NCI-H345 treated with DMSO at 0.1 percent for 48 hours (cell line): ENCODE measurements at regions not wholly inside any gene's neighbourhood (a gene's known extent, or its start where the extent isn't known, plus 50 kb on each side); places are given as distances from the start of the nearest gene placed in this dataset.
"Not testable (repeated sequence)": the region's sequence is repeated elsewhere in the genome, so short reads cannot be mapped to it uniquely, and the experiment has no call there.

Source experiments
- DNase-seq: peaks from one replicate; lab custom pipeline; 2025; ENCODE audit not compliant: unreplicated experiment; lab: John Stamatoyannopoulos, UW

- not testable (repeated sequence) for DNase-seq
Observed at GRCh38 chr12:9543341-9543740, 64.4 kb downstream of the KLRB1 start.

DNA sequence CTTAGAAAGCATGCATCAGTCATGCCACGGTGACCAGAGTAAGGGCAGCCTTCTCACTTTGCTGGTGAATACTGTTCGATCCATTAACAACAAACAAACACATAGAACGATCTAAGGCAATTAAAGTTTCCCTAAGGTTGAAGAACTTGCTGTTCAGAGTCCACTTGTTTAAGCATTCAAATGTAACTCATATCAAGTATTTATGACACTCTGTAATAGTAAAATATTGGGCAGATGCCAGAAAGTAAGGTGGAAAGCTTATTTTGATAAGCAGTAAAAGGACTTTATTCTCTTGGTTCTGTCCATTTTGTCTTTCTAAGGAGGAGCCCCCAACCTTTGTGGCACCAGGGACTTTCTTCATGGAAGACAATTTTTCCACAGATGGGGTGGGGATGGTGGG, 64.9 kb downstream of the KLRB1 start:
- not testable (repeated sequence) for DNase-seq

DNA sequence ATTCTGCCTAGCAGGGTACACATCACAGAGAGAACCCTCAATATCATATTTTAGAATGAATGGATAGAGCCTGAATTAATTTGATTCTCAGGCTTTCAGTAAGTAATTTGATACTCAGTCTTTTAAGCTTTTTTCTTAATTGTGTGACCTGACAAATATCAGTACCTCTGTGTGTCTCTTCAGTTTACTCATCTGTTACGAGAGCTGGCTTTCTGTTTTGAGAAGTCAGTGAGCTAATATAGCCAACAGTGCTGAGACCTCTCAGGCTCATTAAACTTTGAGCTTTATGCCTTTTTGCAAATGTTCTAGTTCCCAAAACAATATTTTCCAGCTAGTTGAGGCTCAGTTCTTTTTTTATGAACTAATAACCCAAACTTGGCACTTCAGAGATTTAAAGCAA, 91.8 kb downstream of the KLRB1 start:
- not testable (repeated sequence) for DNase-seq

DNA sequence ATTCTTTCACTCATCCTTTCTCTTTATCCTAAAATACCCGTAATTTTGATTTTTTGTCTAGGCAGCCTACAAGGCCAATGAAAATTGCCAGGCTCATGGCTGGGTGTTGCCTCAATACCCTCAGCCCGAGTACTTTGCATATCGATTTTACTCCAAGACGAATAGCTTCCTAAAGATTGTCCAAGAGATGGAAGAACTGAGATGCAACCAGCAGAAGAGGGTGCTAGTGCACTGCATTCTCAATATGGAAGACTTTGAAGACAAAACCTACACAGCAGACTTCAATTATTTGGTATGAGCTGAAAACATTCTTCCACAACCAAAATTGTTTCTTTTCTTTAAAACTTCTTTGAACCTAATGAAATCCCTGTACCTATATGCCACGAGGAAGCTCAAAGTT, 95.0 kb downstream of the KLRB1 start:
- DNase-seq, result not testable (repeated sequence)

GRCh38 chr12:9510392-9511011, 97.2 kb downstream of the KLRB1 start:
- DNase-seq, result not testable (repeated sequence)

- DNase-seq, result no peak
Observed at GRCh38 chr12:9509464-9510161, 98.1 kb downstream of the KLRB1 start.

GRCh38 chr12:9506746-9507145, 101.0 kb downstream of the KLRB1 start:
- DNase-seq, result no peak

DNA sequence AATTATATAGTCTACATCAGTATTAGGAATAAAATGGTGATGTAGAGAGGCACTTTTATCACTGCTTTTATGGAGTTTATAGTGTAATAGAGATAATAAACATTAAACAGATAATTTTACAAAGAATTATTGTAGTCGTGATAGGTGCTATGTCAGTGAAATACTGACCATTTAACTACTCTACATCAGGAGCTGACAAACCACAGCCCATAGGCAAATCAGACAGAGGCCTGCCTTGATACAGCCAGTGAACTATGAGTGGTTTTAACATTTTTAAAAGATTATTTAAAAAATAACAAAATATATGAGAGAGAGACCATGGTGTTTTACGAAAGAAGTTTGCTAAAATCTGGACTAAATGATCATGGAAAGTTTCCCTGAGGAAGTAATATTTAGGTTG, 104.3 kb downstream of the KLRB1 start:
- DNase-seq, result not testable (repeated sequence)

DNA sequence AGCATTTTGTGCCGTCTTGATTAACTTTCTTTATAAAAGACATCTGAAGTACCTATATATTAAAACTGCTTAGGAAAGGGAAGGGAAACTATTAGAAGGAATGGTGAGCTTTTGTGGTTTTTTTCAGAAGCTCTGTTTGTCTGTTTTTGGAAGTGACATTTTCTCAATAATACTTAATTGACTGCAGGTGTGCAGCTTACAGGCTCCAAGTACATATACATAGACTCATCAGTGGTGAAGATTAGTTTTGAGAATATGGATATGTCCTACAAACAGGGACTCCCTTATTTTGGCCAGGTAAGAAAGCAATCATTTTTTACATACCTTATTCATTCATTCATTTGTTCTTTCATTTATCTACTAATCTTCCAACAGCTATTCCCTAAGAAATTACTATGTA, 104.9 kb downstream of the KLRB1 start:
- not testable (repeated sequence) for DNase-seq

GRCh38 chr12:9493325-9493724, 114.4 kb downstream of the KLRB1 start:
- DNase-seq, result not testable (repeated sequence)

DNA sequence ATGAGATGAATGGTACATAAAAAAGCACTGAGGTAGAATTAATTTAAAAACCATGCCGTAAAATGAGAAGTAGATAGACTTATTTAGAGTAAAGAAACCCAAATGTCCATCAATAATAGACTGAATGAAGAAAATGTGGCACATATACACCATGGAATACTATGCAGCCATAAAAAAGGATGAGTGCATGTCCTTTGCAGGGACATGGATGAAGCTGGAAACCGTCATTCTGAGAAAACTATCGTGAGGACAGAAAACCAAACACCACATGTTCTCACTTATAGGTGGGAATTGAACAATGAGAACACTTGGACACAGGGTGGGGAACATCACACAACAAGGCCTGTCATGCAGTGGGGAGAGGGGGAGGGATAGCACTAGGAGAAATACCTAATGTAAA, 126.4 kb downstream of the KLRB1 start:
- DNase-seq, result not testable (repeated sequence)

- DNase-seq, result not testable (repeated sequence)
Observed at GRCh38 chr12:9474197-9474596, 133.5 kb downstream of the KLRB1 start.

DNA sequence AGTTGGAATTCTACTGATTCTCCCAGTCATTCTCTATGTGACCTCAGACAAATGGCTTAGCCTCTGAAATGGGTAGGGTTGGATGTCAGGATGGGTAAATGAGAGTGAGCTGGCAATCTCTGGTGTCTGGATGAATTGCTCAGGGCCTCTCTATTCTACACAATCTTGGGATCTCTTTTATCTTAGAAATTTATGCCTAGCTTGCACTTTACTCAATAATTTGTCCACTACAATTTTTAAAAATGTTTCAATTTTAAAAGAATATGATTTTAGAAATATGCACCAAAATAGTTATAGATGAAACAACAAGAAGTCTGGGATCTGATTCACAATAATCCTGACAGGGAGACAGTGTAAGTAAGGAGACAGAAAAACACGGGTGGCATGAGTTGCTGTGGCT, 134.1 kb downstream of the KLRB1 start:
- DNase-seq, result not testable (repeated sequence)

DNA sequence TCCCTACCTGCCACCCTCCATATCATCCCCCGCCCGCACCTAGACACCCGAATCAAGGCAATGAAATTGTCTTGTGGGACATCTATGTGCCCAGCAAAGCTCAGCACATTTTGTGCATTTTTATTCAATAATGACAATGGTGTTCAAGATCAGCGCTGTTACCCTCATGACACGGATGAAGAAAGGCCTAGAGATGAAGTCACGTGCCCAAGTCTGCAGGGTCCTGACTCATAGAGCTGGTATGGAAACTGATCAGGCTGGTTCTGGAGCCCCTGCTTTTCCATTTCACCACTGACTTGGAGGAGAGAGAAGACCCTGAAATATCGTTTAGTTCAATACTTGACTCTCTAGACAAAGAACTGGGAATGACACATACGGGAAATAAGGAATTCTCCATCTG, 136.2 kb downstream of the KLRB1 start:
- not testable (repeated sequence) for DNase-seq

- not testable (repeated sequence) for DNase-seq
Observed at GRCh38 chr12:9470367-9470766, 137.3 kb downstream of the KLRB1 start.

DNA sequence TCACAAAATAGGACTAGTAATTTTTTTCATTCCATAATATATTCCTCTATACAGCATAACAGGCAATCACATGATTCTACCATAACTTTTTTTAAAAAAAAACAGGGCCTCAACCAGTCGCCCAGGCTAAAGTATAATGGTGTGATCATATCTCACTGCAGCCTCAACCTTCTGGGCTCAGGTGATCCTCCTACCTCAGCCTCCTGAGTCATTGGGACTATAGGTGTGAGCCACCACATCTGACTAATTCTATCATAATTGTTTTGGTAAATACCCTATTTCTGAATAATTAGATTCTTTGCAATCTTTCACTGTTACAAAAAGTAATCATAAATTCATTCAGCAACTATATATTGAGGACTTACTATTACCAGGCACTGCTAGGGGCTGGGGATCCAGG, 137.8 kb downstream of the KLRB1 start:
- DNase-seq, result not testable (repeated sequence)

DNA sequence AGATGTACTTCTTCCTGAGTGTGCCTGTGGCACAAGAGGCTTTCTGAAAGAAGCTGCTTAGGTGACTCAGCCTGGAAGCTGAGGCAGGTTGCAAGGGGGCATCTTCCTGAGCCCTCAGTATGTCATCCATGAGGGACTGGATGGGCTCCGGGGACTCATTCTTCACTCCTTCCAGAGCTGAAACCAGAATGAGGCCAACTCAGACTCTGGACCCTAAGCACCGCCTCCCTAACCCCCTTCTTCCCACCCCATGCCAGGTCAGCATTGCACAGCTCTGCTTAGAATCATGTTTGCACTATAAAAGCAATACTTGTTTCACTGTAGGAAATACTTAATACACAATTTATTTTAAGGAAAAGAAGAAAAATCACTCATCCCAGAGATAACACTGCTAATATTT, 138.3 kb downstream of the KLRB1 start:
- DNase-seq, result not testable (repeated sequence)

- not testable (repeated sequence) for DNase-seq
Observed at GRCh38 chr12:9468998-9469397, 138.7 kb downstream of the KLRB1 start.

DNA sequence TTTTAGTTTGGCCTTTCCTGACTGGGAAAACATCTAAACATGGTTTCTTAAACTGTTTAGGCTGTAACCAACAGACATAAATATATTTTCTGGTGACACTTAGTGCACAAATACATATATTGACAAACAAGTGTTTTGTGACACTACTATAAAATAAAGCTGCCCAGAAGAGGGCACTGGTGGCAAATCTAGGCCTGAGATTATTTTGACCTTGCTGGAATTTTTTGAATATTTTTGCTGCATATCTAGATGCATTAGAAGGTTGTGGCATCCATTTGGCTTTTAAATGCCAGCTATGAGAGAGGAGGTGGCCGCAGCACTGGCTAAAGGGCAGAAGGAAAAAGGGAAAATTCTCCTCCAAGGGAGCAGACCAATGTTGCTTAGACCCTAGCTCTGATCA, 139.6 kb downstream of the KLRB1 start:
- not testable (repeated sequence) for DNase-seq

DNA sequence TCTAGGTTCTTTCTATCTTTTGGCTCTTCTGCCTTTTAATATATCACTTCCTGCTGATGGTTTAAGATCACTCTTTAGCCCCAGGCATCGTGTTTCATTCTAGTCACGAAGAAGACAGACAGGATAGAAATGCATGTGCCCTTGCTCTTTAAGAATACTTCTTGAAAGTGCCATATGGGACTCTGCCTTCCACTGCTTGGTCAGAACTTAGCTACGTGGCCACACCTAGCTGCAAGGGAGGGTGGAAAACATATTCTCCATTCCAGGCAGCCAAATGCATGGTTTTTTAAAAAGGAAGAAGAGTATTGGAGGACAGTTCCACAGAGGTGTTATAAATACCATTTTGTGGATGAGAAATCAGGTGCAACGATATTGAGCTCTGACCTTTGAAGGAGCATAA, 143.3 kb downstream of the KLRB1 start:
- no peak for DNase-seq

DNA sequence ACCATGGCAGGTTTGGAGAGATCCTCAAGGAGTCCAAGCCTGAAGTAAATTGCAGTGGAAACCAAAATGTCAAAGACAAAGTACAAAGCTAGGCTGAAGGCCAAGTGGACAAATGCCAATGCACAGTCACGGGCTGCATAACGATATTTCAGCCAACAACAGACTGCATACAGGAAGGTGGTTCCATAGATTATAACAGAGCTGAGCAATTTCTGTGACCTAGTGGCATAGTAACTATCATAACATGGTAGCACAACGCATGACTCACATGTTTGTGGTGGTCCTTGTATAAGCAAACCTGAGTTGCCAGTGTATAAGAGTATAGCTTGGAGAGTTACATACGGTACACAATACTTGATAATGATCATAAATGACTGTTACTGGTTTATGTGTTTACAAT, 152.2 kb downstream of the KLRB1 start:
- not testable (repeated sequence) for DNase-seq

DNA sequence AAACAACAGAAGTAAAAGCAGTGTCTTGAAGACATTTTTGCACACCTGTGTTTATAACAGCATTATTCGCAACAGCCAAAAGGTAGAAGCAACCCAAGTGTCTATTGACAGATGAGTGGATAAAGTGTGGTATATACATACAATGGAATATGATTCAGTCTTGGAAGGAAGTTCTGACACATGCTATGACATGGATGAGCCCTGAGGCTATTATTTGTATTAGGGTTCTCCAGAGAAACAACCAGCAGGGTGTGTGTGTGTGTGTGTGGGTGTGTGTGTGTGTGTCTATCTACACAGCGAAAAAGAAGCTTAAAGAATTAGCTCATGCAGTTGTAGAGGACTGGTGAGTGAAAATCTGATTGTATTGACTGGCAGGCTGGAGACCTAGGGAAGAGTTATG, 153.7 kb downstream of the KLRB1 start:
- DNase-seq, result not testable (repeated sequence)

DNA sequence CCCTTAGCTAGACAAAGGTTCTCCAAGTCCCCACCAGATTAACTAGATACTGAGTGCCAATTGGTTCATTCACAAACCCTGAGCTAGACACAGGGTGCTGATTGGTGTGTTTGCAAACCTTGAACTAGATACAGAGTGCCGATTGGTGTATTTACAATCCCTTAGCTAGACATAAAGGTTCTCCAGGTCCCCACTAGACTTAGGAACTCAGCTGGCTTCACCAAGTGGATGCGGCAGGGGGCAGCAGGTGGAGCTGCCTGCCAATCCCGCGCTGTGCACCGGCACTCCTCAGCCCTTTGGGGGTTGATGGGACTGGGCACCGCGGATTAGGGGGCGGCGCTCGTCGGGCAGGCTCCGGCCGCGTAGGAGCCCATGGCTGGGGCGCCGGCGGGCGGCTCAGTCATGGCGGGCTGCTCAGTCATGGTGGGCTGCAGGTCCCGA, 157.6 kb downstream of the KLRB1 start:
- DNase-seq, result not testable (repeated sequence)
